GM12874 (cell line): ENCODE measurements at regions not wholly inside any gene's neighbourhood (a gene's known extent, or its start where the extent isn't known, plus 50 kb on each side); places are given as distances from the start of the nearest gene placed in this dataset.

ENCODE experiments used
- CTCF ChIP-seq: IDR thresholded peaks from 2 replicates; pipeline ENCODE4 v1.5.1; 2011; ENCODE audit warnings: low read depth, mild to moderate bottlenecking, control low read depth, low read length, moderate library complexity; ENCODE audit not compliant: insufficient read depth

- TF ChIP-seq CTCF: no peak
These were observed 196.5 kb upstream of the PZP start for GRCh38 chr12:9404469-9405260.

GRCh38 chr12:9404031-9404430 is 195.8 kb upstream of the PZP start:
- no peak for TF ChIP-seq CTCF

- no peak for TF ChIP-seq CTCF
These were observed 184.6 kb upstream of the PZP start for GRCh38 chr12:9392842-9393241.

- no peak for TF ChIP-seq CTCF
These were observed 183.6 kb upstream of the PZP start for GRCh38 chr12:9391815-9392214.

- TF ChIP-seq CTCF: no peak
These were observed 182.6 kb upstream of the PZP start for GRCh38 chr12:9390761-9391160.

- TF ChIP-seq CTCF: no peak
These were observed 181.6 kb upstream of the PZP start for GRCh38 chr12:9389796-9390195.

GRCh38 chr12:9388379-9388778 is 180.2 kb upstream of the PZP start:
- TF ChIP-seq CTCF: no peak
